Dendritic cell treated with granulocyte-macrophage colony-stimulating factor and Interleukin-4, amounts not matched to agents 40 ng/mL and 50 ng/mL, for 4 days (primary cell): ENCODE measurements at regions not wholly inside any gene's neighbourhood (a gene's known extent, or its start where the extent isn't known, plus 50 kb on each side); places are given as distances from the start of the nearest gene placed in this dataset.

Experiments
- H3K27ac Mint-ChIP-seq: one replicate; pipeline ENCODE4 v1.8.0; 2022; ENCODE audit warnings: mild to moderate bottlenecking, mixed read lengths
- H3K27me3 Mint-ChIP-seq: one replicate; pipeline ENCODE4 v1.8.0; 2022; ENCODE audit warnings: mild to moderate bottlenecking, mixed read lengths
- H3K36me3 Mint-ChIP-seq: one replicate; pipeline ENCODE4 v1.8.0; 2022; ENCODE audit warnings: low read depth, mixed read lengths
- H3K4me1 Mint-ChIP-seq: one replicate; pipeline ENCODE4 v1.8.0; 2022; ENCODE audit warnings: low read depth, mixed read lengths
- H3K4me3 Mint-ChIP-seq: one replicate; pipeline ENCODE4 v1.8.0; 2022; ENCODE audit warnings: mild to moderate bottlenecking, moderate library complexity, mixed read lengths
- H3K9me3 Mint-ChIP-seq: one replicate; pipeline ENCODE4 v1.8.0; 2022; ENCODE audit warnings: mixed read lengths
- intact Hi-C: fragments of 100-400 bp; cut with micrococcal nuclease; formaldehyde crosslinking; loops from one replicate; pipeline ENCODE4 v1.15.0; 2022

DNA sequence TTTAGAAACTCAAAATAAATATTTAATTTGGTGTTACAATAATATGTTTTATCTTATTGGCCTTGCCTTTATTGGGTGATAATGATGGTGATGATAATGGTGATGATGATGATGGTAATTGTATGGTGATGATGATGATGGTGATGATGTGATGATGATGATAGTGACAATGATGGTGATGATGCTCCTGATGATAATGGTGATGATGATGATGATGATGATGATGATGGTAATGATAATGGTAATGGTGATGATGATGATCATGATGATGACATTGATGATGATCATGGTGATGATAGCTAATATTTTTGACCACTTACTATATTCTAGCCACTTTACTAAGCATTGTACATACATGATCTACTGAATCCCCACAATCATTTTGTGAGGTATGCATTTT is 1548.6 kb upstream of the TMEM132C start:
- no peak overlapping the region for H3K27ac Mint-ChIP-seq
- no peaks in the 10 kb centered on the region for H3K36me3 Mint-ChIP-seq
- no peaks in the 10 kb centered on the region for H3K27me3 Mint-ChIP-seq
- H3K9me3 Mint-ChIP-seq, result peaks cover 9% of the 10 kb centered on the region
- no peaks in the 10 kb centered on the region for H3K4me1 Mint-ChIP-seq
- no peak overlapping the region for H3K4me3 Mint-ChIP-seq
- intact Hi-C loops, result no loop called here

DNA sequence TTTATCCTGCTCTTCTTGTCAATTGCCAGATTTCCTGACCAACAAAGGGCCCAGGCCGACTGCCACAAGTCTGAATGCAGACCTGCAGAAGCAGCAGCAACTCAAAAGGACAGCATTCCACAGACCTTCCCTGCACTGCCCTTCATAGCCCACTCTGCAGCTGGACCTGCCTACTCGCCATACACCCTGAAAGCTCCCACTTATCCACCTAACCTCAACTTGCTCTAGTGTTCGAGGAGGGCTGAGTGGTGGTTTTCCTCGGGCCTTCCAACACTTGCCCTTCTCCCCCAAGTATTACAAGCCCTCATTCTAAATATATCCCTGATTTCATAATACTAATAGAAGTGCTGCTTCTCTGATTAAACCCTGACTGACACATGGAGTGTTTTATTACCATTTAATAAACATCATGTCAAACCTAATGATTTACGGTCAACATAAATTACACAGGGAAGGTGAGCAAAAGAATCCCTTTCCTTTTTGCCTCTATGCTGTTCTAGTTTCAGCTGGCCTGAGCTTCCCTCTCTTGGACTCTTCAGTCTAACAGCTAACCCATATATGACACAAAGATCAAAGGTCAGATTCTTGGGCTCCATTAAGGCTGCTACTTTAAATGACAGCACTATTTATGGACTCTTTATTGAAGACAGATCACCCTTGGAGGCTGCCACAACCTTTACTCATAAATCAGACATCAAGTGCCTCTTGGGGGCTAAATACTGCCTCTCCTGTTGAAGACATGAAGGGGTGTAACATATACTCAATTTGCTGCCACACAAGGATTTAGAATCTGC is 1546.9 kb upstream of the TMEM132C start:
- peaks cover 9% of the 10 kb centered on the region for H3K9me3 Mint-ChIP-seq
- H3K27ac Mint-ChIP-seq, result no peak overlapping the region
- peaks cover 5% of the 10 kb centered on the region for H3K27me3 Mint-ChIP-seq
- H3K4me3 Mint-ChIP-seq, result no peak overlapping the region
- H3K36me3 Mint-ChIP-seq, result no peaks in the 10 kb centered on the region
- no peaks in the 10 kb centered on the region for H3K4me1 Mint-ChIP-seq
- intact Hi-C loops, result no loop called here

DNA sequence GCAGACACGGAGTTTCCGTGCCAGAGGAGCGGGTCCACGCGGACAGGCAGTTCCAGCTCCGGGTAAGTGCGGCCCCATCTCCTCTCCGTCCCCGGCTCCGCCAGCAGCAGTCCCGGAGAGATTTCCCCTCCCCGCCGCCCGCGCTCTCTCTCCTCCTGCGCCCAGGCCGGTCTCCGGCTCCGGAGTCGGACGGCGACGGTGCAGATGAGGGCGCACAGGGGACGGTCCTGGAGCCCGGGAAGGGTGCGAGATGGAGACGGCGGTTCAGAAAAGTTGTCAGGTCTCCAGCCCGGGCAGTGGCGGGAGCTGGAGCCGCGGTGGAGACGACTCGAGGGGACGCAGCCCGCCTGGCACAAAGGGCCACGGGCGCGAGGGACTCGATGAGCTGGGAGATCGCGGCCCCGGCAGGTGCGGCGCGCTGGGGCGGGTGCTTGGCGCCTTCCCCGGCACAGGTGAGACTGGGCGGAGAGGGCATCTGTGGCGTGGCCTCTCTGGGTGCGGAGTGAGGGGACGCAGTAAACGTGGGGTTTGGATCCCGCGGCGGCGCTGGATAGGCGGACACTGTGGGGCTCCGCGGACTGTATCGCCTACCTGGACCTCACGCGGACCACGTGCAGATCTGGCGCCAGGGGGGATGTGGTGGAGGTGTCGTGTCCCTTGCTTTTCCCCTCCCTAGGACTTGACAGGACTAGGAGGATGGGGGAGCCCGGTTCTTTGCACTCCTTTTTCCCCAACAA is 1540.3 kb upstream of the TMEM132C start:
- H3K27me3 Mint-ChIP-seq, result peaks cover 34% of the 10 kb centered on the region
- no peaks in the 10 kb centered on the region for H3K36me3 Mint-ChIP-seq
- no peak overlapping the region for H3K4me3 Mint-ChIP-seq
- H3K27ac Mint-ChIP-seq, result no peak overlapping the region
- no peaks in the 10 kb centered on the region for H3K4me1 Mint-ChIP-seq
- H3K9me3 Mint-ChIP-seq, result no peaks in the 10 kb centered on the region
- intact Hi-C loops, result no loop called here

DNA sequence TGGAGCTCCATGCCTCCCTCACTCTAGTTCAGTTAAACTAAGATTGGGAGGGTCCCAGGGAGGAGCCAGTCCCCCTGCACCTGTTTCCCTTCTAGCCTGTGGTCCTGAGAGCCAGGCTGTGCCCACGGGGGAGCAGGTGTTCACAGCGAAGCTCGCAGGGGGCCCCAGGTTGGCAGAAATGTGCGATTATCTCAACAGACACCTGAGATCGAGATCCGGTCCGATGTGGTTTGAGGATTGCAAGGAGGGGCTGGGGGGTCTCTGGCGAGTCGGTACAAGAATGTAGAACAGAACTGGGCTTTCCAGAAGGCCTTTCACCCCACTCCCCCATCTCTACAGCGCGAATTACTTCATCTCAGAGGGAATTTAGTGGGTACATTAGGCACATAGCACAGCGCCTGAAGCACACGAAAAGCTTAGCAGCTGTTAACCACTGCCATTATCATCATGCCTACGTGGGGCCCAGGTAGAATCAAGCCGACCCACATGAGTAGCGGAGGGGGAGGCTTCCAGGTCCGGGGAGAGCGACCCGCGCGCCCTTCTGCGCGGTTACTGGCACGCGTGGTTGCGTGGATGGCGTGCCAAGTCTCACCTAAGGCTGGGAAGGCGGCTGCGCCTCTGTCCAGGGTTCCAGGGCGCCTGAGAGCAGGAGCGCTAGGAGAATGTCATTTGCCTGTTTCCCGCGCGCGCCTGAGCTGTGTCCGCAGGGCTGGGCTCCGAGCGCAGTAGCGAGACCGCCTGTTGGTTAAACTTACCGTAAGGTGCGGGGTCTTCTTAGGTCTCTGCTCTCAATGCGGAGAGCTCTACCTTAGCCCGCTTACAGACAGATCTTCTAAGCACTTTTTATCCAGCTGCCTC is 1539.5 kb upstream of the TMEM132C start:
- Mint-ChIP-seq H3K9me3 (no peaks in the 10 kb centered on the region), H3K36me3 (no peaks in the 10 kb centered on the region), H3K27me3 (peaks cover 34% of the 10 kb centered on the region), H3K4me1 (no peaks in the 10 kb centered on the region), H3K4me3 (no peak overlapping the region), H3K27ac (no peak overlapping the region)
- intact Hi-C loops, result no loop called here

DNA sequence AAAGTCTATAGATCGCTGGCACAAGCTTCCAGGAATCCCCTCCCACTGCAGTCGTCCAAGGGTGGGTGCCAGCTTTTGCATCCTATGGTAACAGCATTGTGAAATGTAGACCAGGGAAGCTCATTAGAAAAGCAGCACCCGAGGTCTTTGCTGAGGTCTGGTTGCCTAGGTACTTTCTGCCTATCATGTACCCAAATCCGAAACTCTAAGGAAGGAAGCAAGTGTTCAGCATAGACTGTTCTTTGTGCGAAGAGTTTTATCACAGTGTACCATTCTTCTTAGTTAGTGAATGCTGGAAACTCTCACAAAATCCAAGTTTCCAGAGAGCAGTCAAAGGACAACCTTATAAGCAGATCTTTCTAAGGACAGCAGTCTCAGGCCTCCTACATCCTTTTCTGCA is 1532.7 kb upstream of the TMEM132C start:
- H3K4me1 Mint-ChIP-seq, result no peaks in the 10 kb centered on the region
- no peaks in the 10 kb centered on the region for H3K9me3 Mint-ChIP-seq
- intact Hi-C loops, result no loop called here
- H3K36me3 Mint-ChIP-seq, result no peaks in the 10 kb centered on the region
- H3K27me3 Mint-ChIP-seq, result no peaks in the 10 kb centered on the region
- no peak overlapping the region for H3K27ac Mint-ChIP-seq
- no peak overlapping the region for H3K4me3 Mint-ChIP-seq

DNA sequence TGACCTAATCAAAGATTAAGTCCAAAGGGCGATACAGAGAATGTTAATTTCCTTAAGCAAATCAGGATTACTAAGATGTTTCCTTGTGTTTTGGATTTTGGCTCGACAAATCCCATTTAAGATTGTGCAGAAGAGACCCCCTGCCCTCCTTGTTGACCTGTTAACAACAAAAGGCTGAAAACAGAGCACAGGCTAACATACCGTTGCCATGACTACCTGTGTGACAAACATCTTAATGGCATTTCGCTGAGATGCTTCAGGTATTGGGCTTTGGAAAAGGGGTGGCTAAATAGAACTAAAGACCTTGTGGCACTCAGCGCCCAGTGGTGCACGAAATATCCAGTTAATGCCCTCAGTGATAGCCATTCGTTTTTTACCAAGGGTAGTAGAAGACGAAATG is 1532.3 kb upstream of the TMEM132C start:
- Mint-ChIP-seq H3K27me3 (no peaks in the 10 kb centered on the region), H3K36me3 (no peaks in the 10 kb centered on the region), H3K9me3 (no peaks in the 10 kb centered on the region), H3K4me1 (no peaks in the 10 kb centered on the region), H3K27ac (no peak overlapping the region), H3K4me3 (no peak overlapping the region)
- intact Hi-C loops, result no loop called here

DNA sequence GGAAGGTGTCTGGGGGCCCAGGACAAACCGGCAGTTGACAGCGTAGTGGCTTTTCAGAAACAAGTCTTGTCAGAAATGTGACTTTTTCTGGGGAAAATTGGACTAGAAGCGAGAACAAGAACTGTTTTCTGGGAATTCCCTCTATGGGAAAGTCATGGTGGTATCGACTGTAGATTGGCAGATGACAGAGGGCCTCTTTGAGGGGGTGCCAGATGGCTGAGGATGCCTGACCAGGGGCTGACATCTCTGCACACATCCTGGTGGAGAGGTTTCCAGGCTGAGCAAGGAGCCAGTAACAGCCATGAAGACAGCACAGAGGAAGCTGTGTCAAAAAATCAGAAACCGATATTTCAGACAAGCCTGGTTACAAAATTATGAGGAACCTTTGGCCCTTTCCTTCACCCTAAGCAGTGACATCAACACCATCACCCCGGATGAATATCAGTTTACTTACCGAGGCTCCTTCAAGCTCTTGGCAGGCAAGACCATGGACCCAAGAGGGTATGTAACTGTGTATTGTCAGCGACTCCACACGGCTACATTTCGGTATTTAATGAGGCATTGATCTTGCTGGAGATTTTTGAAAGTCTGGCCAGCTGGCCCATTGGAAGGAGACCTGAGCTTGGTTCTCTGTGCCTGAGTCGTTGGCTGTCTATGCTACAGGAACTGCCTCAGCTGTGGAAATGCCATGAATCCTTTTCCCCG is 1525.3 kb upstream of the TMEM132C start:
- Mint-ChIP-seq H3K27ac (no peak overlapping the region), H3K27me3 (no peaks in the 10 kb centered on the region), H3K4me3 (no peak overlapping the region), H3K36me3 (no peaks in the 10 kb centered on the region), H3K4me1 (no peaks in the 10 kb centered on the region), H3K9me3 (no peaks in the 10 kb centered on the region)
- intact Hi-C loops, result no loop called here

DNA sequence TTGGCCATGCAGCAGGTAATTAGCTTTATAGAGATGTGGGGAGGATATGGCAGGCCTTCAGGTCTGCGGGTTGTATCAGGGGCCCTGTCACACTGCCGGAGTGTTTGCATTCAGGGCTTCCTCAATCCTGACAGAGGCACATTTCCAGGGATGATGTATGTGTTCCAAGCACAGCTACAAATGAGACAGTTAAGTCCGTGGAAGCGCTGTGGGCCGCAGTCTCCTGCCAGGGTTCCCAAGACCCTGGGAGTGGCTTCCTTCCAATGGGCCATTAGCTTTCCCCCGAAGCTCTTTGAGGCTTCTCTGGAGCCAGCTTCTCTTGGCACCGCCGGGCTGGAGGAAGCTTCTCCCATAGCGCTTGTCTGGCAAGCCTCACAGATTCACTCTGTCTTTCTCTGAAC is 1524.7 kb upstream of the TMEM132C start:
- intact Hi-C loops, result no loop called here
- Mint-ChIP-seq H3K4me1 (no peaks in the 10 kb centered on the region), H3K36me3 (no peaks in the 10 kb centered on the region), H3K9me3 (no peaks in the 10 kb centered on the region), H3K4me3 (no peak overlapping the region), H3K27me3 (no peaks in the 10 kb centered on the region), H3K27ac (no peak overlapping the region)

DNA sequence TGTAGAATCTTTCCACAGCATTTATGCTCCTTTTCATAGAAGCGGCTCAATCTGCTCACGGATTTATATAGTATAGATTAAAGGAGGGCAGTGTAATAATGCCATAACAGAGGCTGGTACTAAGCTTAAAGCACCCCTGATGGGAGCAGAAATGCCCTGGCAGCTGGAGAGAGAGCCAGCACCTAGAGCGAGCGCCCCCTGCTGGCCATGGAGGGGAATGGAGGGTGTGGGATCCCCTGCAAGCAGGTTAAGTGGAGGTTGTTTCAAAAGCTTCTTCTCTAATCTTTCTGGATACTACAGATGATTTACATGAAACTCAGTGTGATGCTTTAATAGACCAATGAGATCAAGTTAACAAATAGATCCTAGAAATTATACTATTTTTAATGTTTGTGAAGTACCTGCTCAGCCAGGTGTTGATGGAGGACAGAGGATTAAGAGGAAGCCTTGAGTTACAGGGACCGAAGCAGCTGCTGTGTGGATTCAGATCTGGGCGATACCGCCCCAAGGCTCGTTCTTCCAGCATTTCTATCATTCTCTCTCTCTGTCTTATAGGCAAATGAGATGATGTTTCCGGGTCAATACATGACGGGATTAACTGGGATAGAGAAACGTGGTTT is 1519.3 kb upstream of the TMEM132C start:
- H3K9me3 Mint-ChIP-seq, result no peaks in the 10 kb centered on the region
- no peaks in the 10 kb centered on the region for H3K27me3 Mint-ChIP-seq
- no peak overlapping the region for H3K4me3 Mint-ChIP-seq
- no peak overlapping the region for H3K27ac Mint-ChIP-seq
- no peaks in the 10 kb centered on the region for H3K36me3 Mint-ChIP-seq
- intact Hi-C loops, result loop anchor here (2.0 kb wide), 1 partner anchor 1565 kb away; no protein-coding TSS in a partner anchor
- H3K4me1 Mint-ChIP-seq, result no peaks in the 10 kb centered on the region

DNA sequence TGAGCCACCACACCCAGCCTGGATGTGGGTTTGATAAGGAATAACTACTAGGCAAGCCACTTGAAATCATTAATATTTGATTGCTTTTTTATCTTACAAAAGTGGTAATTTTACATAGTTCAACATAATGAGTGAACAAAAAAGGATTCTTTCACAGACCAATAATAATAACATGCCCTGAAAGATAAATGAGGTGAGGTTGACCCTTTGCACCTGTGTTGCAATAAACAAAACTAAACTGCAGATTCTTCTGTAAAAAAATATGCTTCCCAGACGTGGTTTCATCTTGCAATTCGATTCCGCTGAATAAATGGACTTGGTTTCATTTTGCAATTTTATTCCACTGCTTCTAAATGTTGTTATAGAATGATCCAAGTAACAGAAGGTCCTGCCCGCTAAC is 1514.9 kb upstream of the TMEM132C start:
- no peaks in the 10 kb centered on the region for H3K36me3 Mint-ChIP-seq
- H3K27ac Mint-ChIP-seq, result no peak overlapping the region
- H3K27me3 Mint-ChIP-seq, result no peaks in the 10 kb centered on the region
- H3K4me3 Mint-ChIP-seq, result no peak overlapping the region
- intact Hi-C loops, result no loop called here
- H3K4me1 Mint-ChIP-seq, result no peaks in the 10 kb centered on the region
- H3K9me3 Mint-ChIP-seq, result no peaks in the 10 kb centered on the region

DNA sequence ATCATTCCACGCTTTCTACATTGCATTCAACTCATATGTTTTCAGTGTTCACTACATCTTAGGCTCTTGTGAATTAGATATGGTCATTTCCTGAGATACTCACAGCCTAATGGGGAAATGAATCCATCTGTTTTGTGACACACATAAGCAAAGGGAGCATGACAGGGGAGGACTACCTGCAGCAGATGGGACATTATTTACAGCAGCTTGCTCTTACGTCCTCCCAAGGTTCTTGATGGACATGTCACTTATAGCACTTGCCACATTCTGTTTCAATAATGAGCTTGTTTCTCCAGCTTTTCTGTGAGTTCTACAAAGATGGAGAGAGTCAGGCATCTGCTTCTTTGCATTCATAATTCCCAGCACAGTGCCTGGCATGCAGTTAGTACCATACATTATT is 1509.6 kb upstream of the TMEM132C start:
- no peak overlapping the region for H3K4me3 Mint-ChIP-seq
- no peaks in the 10 kb centered on the region for H3K27me3 Mint-ChIP-seq
- no peaks in the 10 kb centered on the region for H3K4me1 Mint-ChIP-seq
- no peak overlapping the region for H3K27ac Mint-ChIP-seq
- no peaks in the 10 kb centered on the region for H3K36me3 Mint-ChIP-seq
- intact Hi-C loops, result no loop called here
- peaks cover 14% of the 10 kb centered on the region for H3K9me3 Mint-ChIP-seq

DNA sequence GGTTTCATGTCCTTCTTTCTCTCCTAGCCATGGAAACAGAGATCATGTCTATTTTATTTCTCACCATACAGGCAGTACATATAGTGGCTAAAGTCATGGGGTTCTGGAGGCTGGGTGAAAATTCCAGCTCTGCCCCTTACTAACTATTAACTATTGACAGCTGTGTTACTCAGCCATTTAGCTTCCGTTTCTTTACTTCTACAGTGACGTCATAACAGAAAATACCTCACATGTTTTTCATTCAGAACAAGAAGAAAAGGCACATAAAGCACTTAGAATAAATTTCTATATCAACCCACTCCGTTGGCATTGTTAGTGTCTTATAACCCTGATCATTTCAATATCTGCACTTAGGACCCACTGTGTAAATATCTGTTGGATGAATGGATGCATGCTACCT is 1506.9 kb upstream of the TMEM132C start:
- peaks cover 42% of the 10 kb centered on the region for H3K9me3 Mint-ChIP-seq
- intact Hi-C loops, result no loop called here
- no peaks in the 10 kb centered on the region for H3K36me3 Mint-ChIP-seq
- no peak overlapping the region for H3K4me3 Mint-ChIP-seq
- H3K27ac Mint-ChIP-seq, result no peak overlapping the region
- no peaks in the 10 kb centered on the region for H3K4me1 Mint-ChIP-seq
- no peaks in the 10 kb centered on the region for H3K27me3 Mint-ChIP-seq

DNA sequence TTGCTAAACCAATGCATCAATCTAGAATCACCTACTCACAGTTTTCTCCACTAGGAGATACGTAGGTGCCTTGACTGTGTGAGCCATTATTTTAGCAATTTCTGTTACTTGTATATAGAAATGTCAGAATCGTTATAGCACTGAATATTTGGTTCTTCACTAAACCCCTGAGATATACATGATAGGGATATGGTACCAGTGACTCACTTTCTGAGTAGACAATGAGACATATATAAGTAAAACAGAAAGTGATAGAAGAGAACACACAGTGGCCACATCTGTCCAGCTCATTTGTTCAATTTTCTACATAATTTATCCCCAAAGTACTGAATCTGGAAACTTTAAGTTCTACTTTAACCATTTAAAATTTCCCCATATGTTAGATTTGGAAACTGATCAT is 1505.5 kb upstream of the TMEM132C start:
- no peak overlapping the region for H3K4me3 Mint-ChIP-seq
- no peaks in the 10 kb centered on the region for H3K4me1 Mint-ChIP-seq
- intact Hi-C loops, result no loop called here

More for the DNA sequence above, 1505.5 kb upstream of the TMEM132C start:
- Mint-ChIP-seq H3K9me3 (peaks cover 44% of the 10 kb centered on the region), H3K36me3 (no peaks in the 10 kb centered on the region), H3K27me3 (no peaks in the 10 kb centered on the region), H3K27ac (no peak overlapping the region)
